22Rv1 (cell line): ENCODE measurements at regions not wholly inside any gene's neighbourhood (a gene's known extent, or its start where the extent isn't known, plus 50 kb on each side); places are given as distances from the start of the nearest gene placed in this dataset.
"Not testable (repeated sequence)": the region's sequence is repeated elsewhere in the genome, so short reads cannot be mapped to it uniquely, and the experiment has no call there.

Source experiments
- H3K27ac ChIP-seq: fragments of 450-650 bp; 2 replicates; pipeline ENCODE4 v1.5.1; 2017
- ZFX ChIP-seq: fragments of 450-650 bp; IDR thresholded peaks from 2 replicates; pipeline ENCODE4 v1.6.1; 2017; ENCODE audit warnings: antibody characterized with exemption, borderline replicate concordance
- TF ChIP-seq, protein P1 (sequence below): fragments of 450-650 bp; IDR thresholded peaks from 2 replicates; pipeline ENCODE4 v1.5.1; 2017; ENCODE audit warnings: mild to moderate bottlenecking

DNA sequence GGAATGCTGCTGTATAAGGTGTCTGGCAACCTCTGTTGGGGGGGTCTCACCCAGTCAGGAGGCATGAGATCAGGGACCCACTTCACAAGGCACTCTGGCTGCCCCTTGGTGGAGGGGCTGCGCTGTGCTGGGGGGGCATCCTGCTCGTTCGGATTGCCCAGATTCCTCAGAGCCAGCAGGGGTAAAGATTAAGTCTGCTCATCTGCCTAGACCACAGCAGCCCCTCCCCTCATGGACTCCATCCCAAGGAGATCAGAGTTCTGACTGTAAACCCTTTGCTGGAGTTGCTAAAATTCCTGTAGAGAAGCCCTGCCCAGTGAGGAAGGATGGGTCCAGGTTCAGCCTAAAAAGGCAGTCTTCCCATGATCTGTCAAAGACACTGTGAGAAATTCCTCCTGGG, 262.0 kb upstream of the C9orf72 start:
- no peak overlapping the region for H3K27ac ChIP-seq
- TF ChIP-seq, protein P1, sequence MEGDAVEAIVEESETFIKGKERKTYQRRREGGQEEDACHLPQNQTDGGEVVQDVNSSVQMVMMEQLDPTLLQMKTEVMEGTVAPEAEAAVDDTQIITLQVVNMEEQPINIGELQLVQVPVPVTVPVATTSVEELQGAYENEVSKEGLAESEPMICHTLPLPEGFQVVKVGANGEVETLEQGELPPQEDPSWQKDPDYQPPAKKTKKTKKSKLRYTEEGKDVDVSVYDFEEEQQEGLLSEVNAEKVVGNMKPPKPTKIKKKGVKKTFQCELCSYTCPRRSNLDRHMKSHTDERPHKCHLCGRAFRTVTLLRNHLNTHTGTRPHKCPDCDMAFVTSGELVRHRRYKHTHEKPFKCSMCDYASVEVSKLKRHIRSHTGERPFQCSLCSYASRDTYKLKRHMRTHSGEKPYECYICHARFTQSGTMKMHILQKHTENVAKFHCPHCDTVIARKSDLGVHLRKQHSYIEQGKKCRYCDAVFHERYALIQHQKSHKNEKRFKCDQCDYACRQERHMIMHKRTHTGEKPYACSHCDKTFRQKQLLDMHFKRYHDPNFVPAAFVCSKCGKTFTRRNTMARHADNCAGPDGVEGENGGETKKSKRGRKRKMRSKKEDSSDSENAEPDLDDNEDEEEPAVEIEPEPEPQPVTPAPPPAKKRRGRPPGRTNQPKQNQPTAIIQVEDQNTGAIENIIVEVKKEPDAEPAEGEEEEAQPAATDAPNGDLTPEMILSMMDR, result no peak
- TF ChIP-seq ZFX, result no peak

DNA sequence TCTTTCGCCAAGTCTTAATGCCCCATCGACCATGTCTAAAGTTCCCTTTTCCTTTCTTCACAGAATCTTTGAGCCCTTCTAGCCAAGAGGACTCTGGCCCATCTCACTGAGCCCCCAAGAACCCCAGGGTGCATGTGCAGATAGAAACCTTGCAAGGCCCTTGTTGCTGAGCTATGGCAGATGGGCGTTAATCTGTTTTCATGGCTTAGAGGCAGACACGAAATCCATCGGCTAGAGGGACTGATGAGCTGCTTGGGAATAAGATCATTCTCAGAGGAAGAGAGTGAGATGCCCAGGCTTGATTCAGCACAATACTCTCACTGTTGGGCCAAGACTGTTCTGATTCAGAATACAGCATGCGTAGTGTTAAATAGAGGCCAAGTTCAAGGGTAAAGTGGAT, 262.5 kb upstream of the C9orf72 start:
- H3K27ac ChIP-seq, result no peak overlapping the region
- TF ChIP-seq, protein P1, result no peak
- TF ChIP-seq ZFX, result no peak

DNA sequence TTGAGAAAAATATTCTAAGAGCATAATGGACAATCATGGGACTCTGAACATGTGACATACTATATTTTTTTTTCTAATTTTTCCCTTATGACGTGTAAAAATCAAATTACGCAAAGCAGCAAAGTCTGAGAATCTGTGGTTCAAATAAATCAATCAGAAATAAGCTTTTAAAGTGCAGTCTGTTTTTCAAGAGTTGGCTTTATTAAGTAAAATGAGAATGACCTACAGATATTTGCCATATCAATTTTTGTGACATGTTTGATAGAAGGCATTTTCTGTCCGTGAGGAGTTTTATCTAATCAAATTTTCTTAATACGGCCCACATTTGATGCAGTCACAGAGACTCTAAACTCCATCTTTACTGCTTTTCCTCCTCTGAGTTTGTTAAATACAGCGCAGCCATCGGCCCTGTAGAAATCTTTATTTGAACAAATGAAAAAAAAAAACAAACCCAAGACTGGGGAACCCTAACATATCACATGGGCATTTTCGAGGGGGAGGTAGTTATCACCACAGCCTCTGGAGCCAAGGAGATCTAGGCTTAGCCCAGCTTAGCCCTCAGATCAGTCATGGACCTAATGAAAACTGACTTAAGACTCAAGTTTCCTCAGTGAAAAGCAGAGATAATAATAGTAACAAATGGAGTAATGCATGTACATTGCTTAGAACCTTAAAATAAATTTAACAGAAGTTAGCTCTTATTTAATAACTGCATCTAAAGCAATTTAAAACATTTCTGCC, 263.6 kb upstream of the C9orf72 start:
- no peak overlapping the region for H3K27ac ChIP-seq
- TF ChIP-seq, protein P1, result no peak
- TF ChIP-seq ZFX, result no peak

DNA sequence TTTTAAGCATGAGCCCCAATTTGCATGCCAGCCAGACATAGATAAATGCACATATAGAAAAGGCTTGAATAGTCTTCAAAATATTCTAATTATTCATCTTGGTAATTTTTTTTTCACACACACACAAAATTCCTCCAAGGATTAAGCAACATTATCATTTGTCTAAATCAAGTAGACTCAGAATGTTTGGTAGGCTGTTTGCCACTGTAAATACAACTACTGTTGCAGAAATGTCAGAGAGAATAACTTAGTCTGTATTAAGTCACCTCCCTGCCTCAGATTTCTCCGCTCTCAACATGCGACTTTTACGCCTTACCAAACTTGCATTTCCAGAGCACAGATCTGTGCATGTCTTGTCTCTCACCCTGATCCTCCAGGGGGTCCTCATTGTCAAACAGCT, 265.6 kb upstream of the C9orf72 start:
- TF ChIP-seq ZFX, result no peak
- TF ChIP-seq, protein P1, result no peak
- H3K27ac ChIP-seq, result no peak overlapping the region

DNA sequence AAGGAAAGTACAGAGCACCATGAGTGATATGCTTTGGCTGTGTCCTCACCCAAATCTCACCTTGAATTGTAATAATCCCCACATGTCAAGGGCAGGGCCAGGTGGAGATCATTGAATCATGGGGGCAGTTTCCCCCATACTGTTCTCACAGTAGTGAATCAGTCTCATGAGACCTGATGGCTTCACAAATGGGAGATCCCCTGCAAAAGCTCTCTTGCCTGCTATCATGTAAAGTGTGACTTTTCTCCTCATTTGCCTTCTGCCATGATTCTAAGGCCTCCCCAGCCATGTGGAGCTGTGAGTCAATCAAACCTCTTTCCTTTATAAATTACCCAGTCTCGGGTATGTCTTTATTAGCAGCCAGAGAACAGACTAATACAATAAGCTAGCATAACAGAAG, 266.5 kb upstream of the C9orf72 start:
- H3K27ac ChIP-seq, result not testable (repeated sequence)

DNA sequence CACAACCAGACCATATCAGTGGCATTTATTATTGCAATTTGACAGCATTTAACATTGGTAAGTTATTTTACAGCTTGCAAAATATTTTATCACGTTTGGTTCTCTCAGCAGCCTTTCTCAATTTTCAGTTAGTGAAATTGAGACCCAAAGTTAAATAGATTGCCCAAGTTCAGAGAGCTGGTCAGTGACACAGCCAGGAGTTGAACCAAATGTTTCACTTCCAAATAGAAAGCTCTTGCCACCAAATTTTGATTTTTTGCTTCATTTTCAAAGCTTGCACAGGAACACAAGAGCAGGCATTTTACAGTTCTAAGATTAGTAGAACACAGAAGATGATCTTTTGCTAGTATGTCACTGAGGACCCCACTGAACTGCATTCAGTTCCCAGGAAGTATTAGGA, 271.5 kb upstream of the C9orf72 start:
- H3K27ac ChIP-seq, result no peak overlapping the region
- TF ChIP-seq, protein P1, result no peak
- no peak for TF ChIP-seq ZFX

DNA sequence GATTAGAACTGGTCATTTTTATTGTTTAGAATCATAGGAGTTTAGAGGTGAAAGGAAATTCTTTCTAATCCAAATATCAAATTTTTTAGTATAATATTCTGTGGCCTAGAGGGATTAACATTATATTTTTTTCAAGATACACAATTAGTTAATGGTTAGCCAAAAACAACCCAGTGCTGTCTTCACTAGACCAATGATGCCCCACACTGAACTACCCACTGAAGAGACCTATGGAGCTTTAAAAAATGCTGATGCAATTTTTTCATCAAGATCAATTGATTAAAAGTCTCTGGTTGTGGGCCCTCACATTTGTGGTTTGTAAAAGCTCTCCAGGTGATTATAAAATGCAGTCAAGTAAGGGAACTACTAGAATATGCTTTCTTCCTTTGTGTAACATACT, 274.1 kb upstream of the C9orf72 start:
- no peak overlapping the region for H3K27ac ChIP-seq
- TF ChIP-seq, protein P1, result no peak
- no peak for TF ChIP-seq ZFX

DNA sequence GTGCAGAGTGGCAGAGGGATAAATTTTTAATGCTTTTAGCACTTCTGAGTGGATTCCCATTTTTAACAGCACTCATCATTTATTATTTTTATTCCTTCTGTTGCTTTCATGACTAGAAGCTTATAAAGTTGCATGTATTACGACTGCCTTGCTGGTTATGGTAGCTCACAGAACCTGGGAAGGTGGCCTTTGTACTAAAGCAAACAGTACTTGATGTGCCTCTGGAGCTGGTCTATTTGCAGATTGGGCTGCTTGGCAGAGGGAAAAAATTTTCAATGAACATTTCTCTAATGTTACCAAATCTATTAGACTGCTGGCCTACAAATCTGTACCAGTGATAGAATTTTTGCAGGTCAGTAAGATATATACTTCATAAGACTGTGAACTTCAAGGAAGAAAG, 274.5 kb upstream of the C9orf72 start:
- no peak for TF ChIP-seq ZFX
- TF ChIP-seq, protein P1, result no peak

More for the DNA sequence above, 274.5 kb upstream of the C9orf72 start:
- no peak overlapping the region for H3K27ac ChIP-seq
